Astrocyte (in vitro differentiated cells and primary cell): ENCODE measurements at regions not wholly inside any gene's neighbourhood (a gene's known extent, or its start where the extent isn't known, plus 50 kb on each side); places are given as distances from the start of the nearest gene placed in this dataset.

Experiments used
- CTCF ChIP-seq: IDR thresholded peaks from 2 replicates; pipeline ENCODE4 v1.5.1; 2011; ENCODE audit warnings: low read depth, mild to moderate bottlenecking, inconsistent platforms, low read length, moderate library complexity; ENCODE audit not compliant: insufficient read depth
- EZH2 ChIP-seq: IDR thresholded peaks from 2 replicates; pipeline ENCODE4 v1.6.1; 2012; ENCODE audit warnings: mild to moderate bottlenecking, low read length, inconsistent platforms; ENCODE audit not compliant: insufficient read depth

- no peak for TF ChIP-seq CTCF
- TF ChIP-seq EZH2: no peak
Observed at GRCh38 chr6:150470131-150470530, 101.3 kb downstream of the IYD start.
